GM12878 (cell line): ENCODE measurements at regions not wholly inside any gene's neighbourhood (a gene's known extent, or its start where the extent isn't known, plus 50 kb on each side); places are given as distances from the start of the nearest gene placed in this dataset.

Experiments used
- ATAC-seq: fragments of 200-7000 bp; cut with Tn5 transposase; 3 replicates; pipeline ENCODE4 v1.9.1; 2020; ENCODE audit warnings: mild to moderate bottlenecking, moderate library complexity
- BruUV-seq: library from RNA; stranded (reverse); fragments of 400-500 nt; replicated peaks from 2 replicates; lab custom pipeline; 2021; lab: Mats Ljungman, UMichigan
- CTCF ChIA-PET: fragments of 300-600 bp; sonication (Branson Sonifier 250); formaldehyde crosslinking; extraction: SDS; loops from one replicate; lab custom pipeline; 2021; ENCODE audit warnings: inconsistent platforms; lab: Yijun Ruan, JAX
- POLR2A ChIA-PET: fragments of 350-600 bp; formaldehyde crosslinking; extraction: SDS; loops from one replicate; lab custom pipeline; 2021; ENCODE audit warnings: inconsistent platforms; lab: Charles Lee
- RAD21 ChIA-PET: fragments of 300-600 bp; sonication (Branson Sonifier 250); formaldehyde crosslinking; loops from one replicate; lab custom pipeline; 2023; ENCODE audit warnings: antibody characterized with exemption; ENCODE audit not compliant: unreplicated experiment; lab: Charles Lee
- SMC1A ChIA-PET: fragments of 300-600 bp; sonication (Branson Sonifier 250); formaldehyde crosslinking; loops from one replicate; lab custom pipeline; 2023; ENCODE audit not compliant: unreplicated experiment, uncharacterized antibody; lab: Charles Lee
- DNase-seq: peaks from one replicate; pipeline ENCODE4 v3.0.0-alpha.2; 2011; ENCODE audit warnings: low read depth, low spot score
- FAIRE-seq: peaks from 3 replicates; lab custom pipeline; 2011; peaks lifted over from hg19 to GRCh38; lab: Jason Lieb, UNC
- H2AFZ ChIP-seq: 2 replicates; pipeline ENCODE4 v1.6.0; 2011; ENCODE audit warnings: low read depth, low read length, control low read depth; ENCODE audit not compliant: control insufficient read depth
- H3K27ac ChIP-seq: 2 replicates; pipeline ENCODE4 v1.5.1; 2011; ENCODE audit warnings: control low read depth; ENCODE audit not compliant: control insufficient read depth, insufficient read depth
- H3K27me3 ChIP-seq, 2 experiments: replicated peaks in 1 of 2; 2 replicates each; pipeline versions ENCODE4 v1.6.0 to v1.6.1; 2011; ENCODE audit warnings: low read length in 1 of 2; ENCODE audit not compliant: control insufficient read depth in 2 of 2, insufficient read depth in 2 of 2
- H3K36me3 ChIP-seq, 2 experiments: 2 replicates each; pipeline ENCODE4 v1.5.1; 2011; ENCODE audit warnings: low read length in 1 of 2; ENCODE audit not compliant: control insufficient read depth in 2 of 2, insufficient read depth in 2 of 2
- H3K4me1 ChIP-seq: 2 replicates; pipeline ENCODE4 v1.6.1; 2011; ENCODE audit warnings: mild to moderate bottlenecking, low read length, moderate library complexity, mixed read lengths; ENCODE audit not compliant: control insufficient read depth, insufficient read depth
- H3K4me2 ChIP-seq: 2 replicates; pipeline ENCODE4 v1.6.0; 2011; ENCODE audit warnings: control low read depth; ENCODE audit not compliant: control insufficient read depth, insufficient read depth
- H3K4me3 ChIP-seq: fragments of 200-600 bp; sonication (generic); 2 replicates; pipeline ENCODE4 v1.5.1; 2016
- H3K79me2 ChIP-seq: 2 replicates; pipeline ENCODE4 v1.6.0; 2011; ENCODE audit warnings: low read length; ENCODE audit not compliant: control insufficient read depth, insufficient read depth
- H3K9ac ChIP-seq: 2 replicates; pipeline ENCODE4 v1.8.0; 2011; ENCODE audit warnings: low read length, control low read depth, mixed read lengths; ENCODE audit not compliant: control insufficient read depth, insufficient read depth
- H3K9me3 ChIP-seq: replicated peaks from 3 replicates; pipeline ENCODE4 v1.5.1; 2011; ENCODE audit warnings: mild to moderate bottlenecking, low read length; ENCODE audit not compliant: control insufficient read depth, insufficient read depth
- H4K20me1 ChIP-seq: 2 replicates; pipeline ENCODE4 v1.6.0; 2011; ENCODE audit not compliant: control insufficient read depth, insufficient read depth
- DPF2 ChIP-seq: fragments of 450-650 bp; IDR thresholded peaks from 2 replicates; pipeline ENCODE4 v1.6.1; 2017; ENCODE audit warnings: mild to moderate bottlenecking
- IKZF2 ChIP-seq, 2 experiments: fragments of 450-650 bp; IDR thresholded peaks; 2 replicates each; pipeline ENCODE4 v1.6.1; 2017; ENCODE audit warnings: mild to moderate bottlenecking in 2 of 2, moderate library complexity in 2 of 2
- PBX3 ChIP-seq: IDR thresholded peaks from 2 replicates; pipeline ENCODE4 v1.6.1; 2011; ENCODE audit warnings: mild to moderate bottlenecking, low read depth, low read length, moderate library complexity; ENCODE audit not compliant: insufficient replicate concordance
- RAD21 ChIP-seq: IDR thresholded peaks from 2 replicates; pipeline ENCODE4 v1.6.1; 2011; ENCODE audit warnings: mild to moderate bottlenecking, low read depth, low read length, moderate library complexity; ENCODE audit not compliant: insufficient read depth
- RELA ChIP-seq: fragments of 450-650 bp; IDR thresholded peaks from 2 replicates; pipeline ENCODE4 v1.8.0; 2014; ENCODE audit warnings: borderline replicate concordance; ENCODE audit not compliant: partially characterized antibody
- TCF3 ChIP-seq: IDR thresholded peaks from 2 replicates; pipeline ENCODE4 v1.6.1; 2012; ENCODE audit warnings: low read depth, mild to moderate bottlenecking, low read length, borderline replicate concordance; ENCODE audit not compliant: insufficient read depth
- ZBTB11 ChIP-seq: fragments of 450-650 bp; formaldehyde crosslinking; IDR thresholded peaks from 2 replicates; pipeline ENCODE4 v1.5.0; 2022; ENCODE audit warnings: mild to moderate bottlenecking, missing genetic modification characterization
- WGBS: methylation state at CpG from one replicate; pipeline ENCODE4 v1.1.6; 2016; ENCODE audit warnings: low lambda C conversion rate; ENCODE audit not compliant: insufficient replicate concordance, insufficient coverage; ENCODE audit errors: missing lambda C conversion rate; 5-methylcytosine and 5-hydroxymethylcytosine counted together
- in situ Hi-C: fragments of 300-500 bp; cut with MboI; formaldehyde crosslinking; loops from 9 replicates; pipeline ENCODE4 v1.14.3; 2018; ENCODE audit warnings: mixed read lengths
- intact Hi-C: fragments of 100-400 bp; cut with micrococcal nuclease; formaldehyde crosslinking; loops from one replicate; pipeline ENCODE4 v1.14.2; 2022; ENCODE audit not compliant: unreplicated experiment

GRCh38 chr13:24005755-24006281 lies 108.5 kb upstream of the C1QTNF9B start (continued):
- TF ChIP-seq PBX3, result no peak
- peak; percentile 13; the same call in 1 of the 2 replicates for TF ChIP-seq DPF2
- TF ChIP-seq RELA, result no peak
- peak; percentile 27 to 30; a peak in 2 of 4 replicates for TF ChIP-seq IKZF2 (IDR thresholded peaks at IDR 0.05)
- no peak for TF ChIP-seq ZBTB11 (CRISPR knock-in tag)

DNA sequence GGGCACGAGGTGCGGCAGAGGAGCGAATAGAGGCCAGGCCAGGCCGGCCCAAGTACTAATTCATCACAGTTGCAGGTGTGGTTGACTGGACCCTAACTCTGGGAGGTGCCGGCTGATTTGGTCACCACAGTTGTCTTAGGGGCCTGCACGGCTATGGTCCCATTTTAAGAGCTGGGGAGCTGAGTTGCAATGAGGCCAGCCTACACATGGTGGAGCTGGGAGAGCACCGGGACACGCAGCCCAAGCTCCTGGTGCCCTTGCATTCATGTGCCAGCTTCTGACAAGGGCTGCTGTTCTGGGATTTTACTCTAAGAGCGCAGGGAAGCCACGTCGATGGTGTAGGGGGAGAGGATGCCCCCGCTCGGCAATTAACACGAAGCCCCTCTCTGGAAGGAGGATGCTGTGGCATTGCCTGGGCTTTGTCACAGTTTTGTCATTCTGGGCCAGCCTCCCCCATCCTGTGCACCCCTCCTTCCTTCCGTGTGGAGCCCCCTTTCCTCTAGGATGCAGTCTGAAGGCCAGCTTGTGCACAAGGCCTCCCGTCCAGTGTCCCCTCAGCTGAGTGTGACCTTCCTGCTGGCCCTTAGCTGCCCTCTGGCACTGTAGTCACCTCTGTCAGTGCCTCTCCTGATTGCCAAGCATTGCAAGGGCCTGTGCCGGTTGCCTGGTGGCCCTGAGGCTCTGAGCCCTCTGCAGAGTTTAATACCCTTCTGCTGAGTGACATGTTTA lies 109.4 kb upstream of the C1QTNF9B start:
- Histone ChIP-seq H4K20me1 (no peaks in the 10 kb centered on the region), H3K9ac (no peak overlapping the region), H3K27me3 (no peaks in the 10 kb centered on the region), H3K36me3 (no peaks in the 10 kb centered on the region), H2AFZ (no peak overlapping the region), H3K4me1 (no peaks in the 10 kb centered on the region), H3K27ac (no peak overlapping the region), H3K9me3 (no peaks in the 10 kb centered on the region), H3K4me3 (no peak overlapping the region), H3K4me2 (no peak overlapping the region), H3K79me2 (no peaks in the 10 kb centered on the region)
- intact Hi-C loops (loop anchor here (5.0 kb wide), 1 partner anchor 44 kb away; no protein-coding TSS in a partner anchor), in situ Hi-C loops (no loop called here)
- TF ChIP-seq TCF3 (no peak), RAD21 (no peak)
- BruUV-seq, result no TSS peak
- peak; percentile 35 for ATAC-seq
- CTCF ChIA-PET, result interaction anchor here (0.7 to 5.8 kb wide), 9 partner anchors 13 to 222 kb away, joined by 3 to 58 read pairs (median 4); no protein-coding TSS in a partner anchor
- 45% methylated on average over 17 of the region's 17 CpGs for WGBS
- POLR2A ChIA-PET, result interaction anchor here (0.5 to 1.9 kb wide), 2 partner anchors 10 to 264 kb away, joined by 4 to 5 read pairs; no protein-coding TSS in a partner anchor
- SMC1A ChIA-PET, result interaction anchor here (0.8 to 5.6 kb wide), 16 partner anchors 9 to 214 kb away, joined by 3 to 64 read pairs (median 3); no protein-coding TSS in a partner anchor
- no peak for DNase-seq
- FAIRE-seq, result no peak
- RAD21 ChIA-PET, result interaction anchor here (0.9 to 3.2 kb wide), 7 partner anchors 9 to 212 kb away, joined by 3 to 20 read pairs (median 4); no protein-coding TSS in a partner anchor
